ENCODE measurements at regions not wholly inside any gene's neighbourhood (a gene's known extent, or its start where the extent isn't known, plus 50 kb on each side); places are given as distances from the start of the nearest gene placed in this dataset.

DNA sequence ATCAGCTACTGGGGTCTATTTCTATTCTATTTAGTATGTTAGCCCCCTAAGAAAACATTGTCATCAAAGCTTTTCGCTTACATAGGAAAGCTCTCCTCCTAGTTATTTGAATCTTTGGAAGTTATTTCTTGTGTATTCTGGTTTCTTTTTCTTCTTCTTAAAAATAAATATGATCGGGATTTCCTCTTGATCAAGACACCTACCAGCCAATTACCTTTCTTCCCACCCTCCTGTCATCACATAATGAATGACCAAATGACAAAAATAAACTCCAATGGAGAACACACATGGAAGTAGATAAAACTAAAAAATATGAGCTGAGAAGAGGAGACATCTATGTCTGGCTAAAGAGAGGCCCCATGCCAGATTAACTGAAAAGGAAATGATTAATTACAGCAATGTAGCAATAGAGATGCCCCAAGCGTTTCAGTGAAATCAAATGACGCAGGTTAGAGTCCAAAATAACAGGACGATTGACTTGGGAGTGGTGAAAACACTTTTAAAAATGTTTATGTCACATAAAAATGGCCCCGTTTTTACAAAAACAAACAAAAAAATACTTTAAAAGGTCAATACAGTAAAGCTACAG is 59.5 kb upstream of the PCSK1 start:
- TF ChIP-seq, protein P1, sequence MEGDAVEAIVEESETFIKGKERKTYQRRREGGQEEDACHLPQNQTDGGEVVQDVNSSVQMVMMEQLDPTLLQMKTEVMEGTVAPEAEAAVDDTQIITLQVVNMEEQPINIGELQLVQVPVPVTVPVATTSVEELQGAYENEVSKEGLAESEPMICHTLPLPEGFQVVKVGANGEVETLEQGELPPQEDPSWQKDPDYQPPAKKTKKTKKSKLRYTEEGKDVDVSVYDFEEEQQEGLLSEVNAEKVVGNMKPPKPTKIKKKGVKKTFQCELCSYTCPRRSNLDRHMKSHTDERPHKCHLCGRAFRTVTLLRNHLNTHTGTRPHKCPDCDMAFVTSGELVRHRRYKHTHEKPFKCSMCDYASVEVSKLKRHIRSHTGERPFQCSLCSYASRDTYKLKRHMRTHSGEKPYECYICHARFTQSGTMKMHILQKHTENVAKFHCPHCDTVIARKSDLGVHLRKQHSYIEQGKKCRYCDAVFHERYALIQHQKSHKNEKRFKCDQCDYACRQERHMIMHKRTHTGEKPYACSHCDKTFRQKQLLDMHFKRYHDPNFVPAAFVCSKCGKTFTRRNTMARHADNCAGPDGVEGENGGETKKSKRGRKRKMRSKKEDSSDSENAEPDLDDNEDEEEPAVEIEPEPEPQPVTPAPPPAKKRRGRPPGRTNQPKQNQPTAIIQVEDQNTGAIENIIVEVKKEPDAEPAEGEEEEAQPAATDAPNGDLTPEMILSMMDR (IDR thresholded peaks at IDR 0.05 in 4 of 5, conservative IDR thresholded peaks at IDR 0.05 in 1 of 5) = no peak
- no peak for TF ChIP-seq POLR2A (IDR thresholded peaks at IDR 0.05)

All from gastrocnemius medialis (tissue), 4 donors.